A549 (cell line): ENCODE measurements at regions not wholly inside any gene's neighbourhood (a gene's known extent, or its start where the extent isn't known, plus 50 kb on each side); places are given as distances from the start of the nearest gene placed in this dataset.

ENCODE experiments used
- ATAC-seq, 2 experiments: fragments of 200-7000 bp in 1 of 2; fragments of >200 bp in 1 of 2; cut with Nextera tagmentation in 1 of 2; cut with Tn5 transposase in 1 of 2; 3 replicates each; pipeline versions ENCODE4 v1.8.0 to v1.9.1; 2018 to 2020; ENCODE audit warnings: mild to moderate bottlenecking in 1 of 2, moderate library complexity in 1 of 2
- CTCF ChIA-PET: fragments of 300-600 bp; sonication (Branson Sonifier 250); formaldehyde crosslinking; extraction: SDS; loops from one replicate; lab custom pipeline; 2021; ENCODE audit warnings: antibody characterized with exemption, inconsistent platforms; lab: Yijun Ruan, JAX
- POLR2A ChIA-PET: fragments of 350-600 bp; formaldehyde crosslinking; extraction: SDS; loops from one replicate; lab custom pipeline; 2021; ENCODE audit warnings: antibody characterized with exemption, inconsistent platforms; lab: Yijun Ruan, JAX
- DNase-seq, 2 experiments: peaks; one replicate each; pipeline versions ENCODE4 v3.0.0 to v3.0.0-alpha.2; 2011 to 2016; ENCODE audit warnings: low read depth in 1 of 2, low spot score in 1 of 2
- FAIRE-seq: peaks from 2 replicates; lab custom pipeline; 2011; peaks lifted over from hg19 to GRCh38; lab: Jason Lieb, UNC
- H3K27ac ChIP-seq, 2 experiments: fragments of >200 bp; sonication (Bioruptor Twin); formaldehyde crosslinking; 3 replicates each; pipeline ENCODE4 v1.5.1; 2016 to 2017
- H3K4me1 ChIP-seq: fragments of >200 bp; sonication (Bioruptor Twin); formaldehyde crosslinking; 3 replicates; pipeline ENCODE4 v1.6.1; 2016
- H3K4me2 ChIP-seq: fragments of >200 bp; sonication (Bioruptor Twin); formaldehyde crosslinking; 3 replicates; pipeline ENCODE4 v1.6.1; 2016
- H3K4me3 ChIP-seq: fragments of >200 bp; sonication (Bioruptor Twin); formaldehyde crosslinking; 3 replicates; pipeline ENCODE4 v1.5.1; 2016
- H3K9me3 ChIP-seq: fragments of >200 bp; sonication (Bioruptor Twin); formaldehyde crosslinking; 3 replicates; pipeline ENCODE4 v1.6.1; 2016
- CBX8 ChIP-seq: fragments of 200-600 bp; sonication (generic); IDR thresholded peaks from 2 replicates; pipeline ENCODE4 v1.6.1; 2016
- CHD2 ChIP-seq: fragments of 150-350 bp; IDR thresholded peaks from 2 replicates; pipeline ENCODE4 v1.6.1; 2014; ENCODE audit warnings: low read length; ENCODE audit not compliant: partially characterized antibody
- EP300 ChIP-seq, 2 experiments: fragments of >200 bp; sonication (Bioruptor Twin); formaldehyde crosslinking; IDR thresholded peaks; 2 replicates in 1 of 2; 3 replicates in 1 of 2; pipeline ENCODE4 v1.6.1; 2016 to 2017
- ESRRA ChIP-seq: fragments of 150-350 bp; IDR thresholded peaks from 2 replicates; pipeline ENCODE4 v1.6.1; 2014; ENCODE audit warnings: mild to moderate bottlenecking, low read length, borderline replicate concordance
- FOSB ChIP-seq: fragments of 250-450 bp; sonication (Bioruptor Pico); IDR thresholded peaks from 2 replicates; pipeline ENCODE4 v1.5.0; 2020; ENCODE audit warnings: mild to moderate bottlenecking, moderate library complexity
- FOSL2 ChIP-seq, 2 experiments: fragments of 450-650 bp in 1 of 2; fragments of >200 bp in 1 of 2; sonication (Bioruptor Twin) in 1 of 2; formaldehyde crosslinking; IDR thresholded peaks; 2 replicates each; pipeline versions ENCODE4 v1.5.0 to v1.6.1; 2016 to 2020; ENCODE audit warnings: mild to moderate bottlenecking in 1 of 2, moderate library complexity in 1 of 2
- GATA3 ChIP-seq: IDR thresholded peaks from 2 replicates; pipeline ENCODE4 v1.6.1; 2012; ENCODE audit warnings: borderline replicate concordance
- HMGXB4 ChIP-seq: fragments of 250-450 bp; sonication (Bioruptor Pico); IDR thresholded peaks from 2 replicates; pipeline ENCODE4 v1.5.0; 2021; ENCODE audit warnings: mild to moderate bottlenecking, moderate library complexity, borderline replicate concordance
- MAFK ChIP-seq: fragments of 450-650 bp; IDR thresholded peaks from 2 replicates; pipeline ENCODE4 v1.6.1; 2014; ENCODE audit not compliant: partially characterized antibody
- MYC ChIP-seq: IDR thresholded peaks from 2 replicates; pipeline ENCODE4 v1.6.1; 2012; ENCODE audit warnings: mild to moderate bottlenecking, inconsistent platforms, low read length, improper control_type of control experiment, borderline replicate concordance
- NFE2L2 ChIP-seq: fragments of 150-350 bp; conservative IDR thresholded peaks from 2 replicates; pipeline ENCODE4 v1.6.1; 2014; ENCODE audit warnings: low read length
- POLR2A ChIP-seq: IDR thresholded peaks from 2 replicates; pipeline ENCODE4 v1.6.1; 2012; ENCODE audit warnings: mild to moderate bottlenecking, low read length
- RAD21 ChIP-seq, 2 experiments: fragments of >200 bp in 1 of 2; sonication (Bioruptor Twin) in 1 of 2; formaldehyde crosslinking in 1 of 2; IDR thresholded peaks in 1 of 2; conservative IDR thresholded peaks in 1 of 2; 2 replicates in 1 of 2; 3 replicates in 1 of 2; pipeline ENCODE4 v1.6.1; 2012 to 2018; ENCODE audit warnings: inconsistent platforms in 1 of 2
- RARB ChIP-seq: fragments of 250-450 bp; sonication (Bioruptor Pico); IDR thresholded peaks from 2 replicates; pipeline ENCODE4 v1.8.0; 2021; ENCODE audit warnings: mild to moderate bottlenecking, moderate library complexity
- TFCP2L1 ChIP-seq: fragments of 250-450 bp; sonication (Bioruptor Pico); IDR thresholded peaks from 2 replicates; pipeline ENCODE4 v1.5.0; 2021; ENCODE audit warnings: mild to moderate bottlenecking
- TP53 ChIP-seq: fragments of 250-450 bp; sonication (Bioruptor Pico); IDR thresholded peaks from 2 replicates; pipeline ENCODE4 v1.5.0; 2021; ENCODE audit warnings: mild to moderate bottlenecking, moderate library complexity
- ZNF302 ChIP-seq: fragments of 250-450 bp; sonication (Bioruptor Pico); IDR thresholded peaks from 2 replicates; pipeline ENCODE4 v1.9.0; 2021; ENCODE audit warnings: inconsistent platforms, mild to moderate bottlenecking, moderate library complexity
- WGBS: methylation state at CpG from one replicate; pipeline ENCODE4 v1.1.6; 2017; ENCODE audit errors: missing lambda C conversion rate; 5-methylcytosine and 5-hydroxymethylcytosine counted together
- TF ChIP-seq, protein P1 (sequence below): fragments of 450-650 bp; IDR thresholded peaks from 2 replicates; pipeline ENCODE4 v1.6.1; 2014; ENCODE audit warnings: antibody characterized with exemption
- TF ChIP-seq, protein P2 (sequence below): fragments of 150-350 bp; IDR thresholded peaks from 2 replicates; pipeline ENCODE4 v1.6.1; 2014; ENCODE audit warnings: low read depth, mild to moderate bottlenecking, low read length

DNA sequence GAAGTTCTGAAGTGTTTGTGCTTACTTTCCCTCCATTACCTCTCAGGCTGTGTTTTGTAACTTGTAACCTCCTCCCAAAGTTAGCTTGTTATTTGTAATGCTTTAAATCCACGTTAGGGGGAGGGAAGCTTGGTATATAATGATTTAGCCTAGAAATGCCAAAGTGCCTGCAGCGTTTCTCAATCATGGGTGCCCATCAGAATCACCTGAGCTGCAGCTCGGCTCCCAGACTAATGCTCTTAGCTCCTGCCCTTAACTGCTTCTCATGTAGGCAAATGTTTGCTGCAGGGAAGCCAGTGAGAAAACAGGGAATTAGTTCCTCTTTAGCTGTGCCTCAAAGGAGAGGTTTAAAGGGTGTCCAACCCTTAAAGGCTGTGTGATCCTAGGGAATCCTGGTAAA, 219.2 kb upstream of the NAALADL2 start:
- ChIA-PET POLR2A (no interaction called here), CTCF (no interaction called here)
- DNase-seq (no peak), FAIRE-seq (no peak), ATAC-seq (no peak)
- no peaks in the 10 kb centered on the region for H3K9me3 ChIP-seq
- no peak overlapping the region for H3K4me2 ChIP-seq
- no peak for TF ChIP-seq HMGXB4 (CRISPR knock-in tag)
- H3K4me1 ChIP-seq = no peaks in the 10 kb centered on the region
- H3K27ac ChIP-seq = no peak overlapping the region
- H3K4me3 ChIP-seq = no peak overlapping the region
- WGBS = 31% methylated on average over 3 of the region's 3 CpGs

DNA sequence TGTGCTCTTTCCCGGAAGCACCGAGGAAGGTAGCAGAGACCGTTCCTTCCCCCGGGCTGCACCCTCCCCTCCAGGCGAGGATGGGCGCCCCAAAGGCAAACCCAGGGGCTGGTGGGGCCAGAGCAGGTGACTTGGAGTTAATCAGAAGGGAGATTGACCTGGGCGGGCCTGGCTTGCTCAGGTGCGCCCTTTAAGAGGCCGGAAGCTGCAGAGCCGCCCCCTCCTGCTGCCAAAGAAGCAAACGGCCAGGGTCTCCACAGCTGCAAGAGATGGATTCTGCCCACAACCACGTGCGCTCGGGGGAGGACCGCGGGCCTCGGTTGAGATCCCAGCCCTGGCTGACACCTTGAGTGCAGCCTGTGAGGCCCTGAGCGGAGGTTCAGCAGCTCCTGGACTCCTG, 218.2 kb upstream of the NAALADL2 start:
- ATAC-seq = no peak
- no peaks in the 10 kb centered on the region for H3K9me3 ChIP-seq
- WGBS = 49% methylated on average over 7 of the region's 18 CpGs
- no peak for DNase-seq
- no peak overlapping the region for H3K27ac ChIP-seq
- CTCF ChIA-PET = no interaction called here
- TF ChIP-seq TP53 (no peak), GATA3 (no peak), ESRRA (no peak), MAFK (no peak), EP300 (IDR thresholded peaks at IDR 0.05) (no peak), CBX8 (no peak), NFE2L2 (no peak), TFCP2L1 (CRISPR knock-in tag) (no peak), ZNF302 (CRISPR knock-in tag) (no peak), MYC (no peak), HMGXB4 (CRISPR knock-in tag) (no peak), RARB (CRISPR knock-in tag) (no peak), CHD2 (no peak), FOSB (CRISPR knock-in tag) (no peak)
- TF ChIP-seq, protein P1, sequence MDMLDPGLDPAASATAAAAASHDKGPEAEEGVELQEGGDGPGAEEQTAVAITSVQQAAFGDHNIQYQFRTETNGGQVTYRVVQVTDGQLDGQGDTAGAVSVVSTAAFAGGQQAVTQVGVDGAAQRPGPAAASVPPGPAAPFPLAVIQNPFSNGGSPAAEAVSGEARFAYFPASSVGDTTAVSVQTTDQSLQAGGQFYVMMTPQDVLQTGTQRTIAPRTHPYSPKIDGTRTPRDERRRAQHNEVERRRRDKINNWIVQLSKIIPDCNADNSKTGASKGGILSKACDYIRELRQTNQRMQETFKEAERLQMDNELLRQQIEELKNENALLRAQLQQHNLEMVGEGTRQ = no peak
- TF ChIP-seq, all 56 proteins: peak for 0
- Histone ChIP-seq H3K4me3 (no peak overlapping the region), H3K4me2 (no peak overlapping the region), H3K4me1 (no peaks in the 10 kb centered on the region)
- POLR2A ChIA-PET = no interaction called here
- FAIRE-seq = no peak

- ATAC-seq = no peak
- no peak overlapping the region for H3K4me2 ChIP-seq
- no peak for DNase-seq
- H3K4me3 ChIP-seq = no peak overlapping the region
- no peaks in the 10 kb centered on the region for H3K4me1 ChIP-seq
- ChIA-PET POLR2A (no interaction called here), CTCF (no interaction called here)
- FAIRE-seq = no peak
- TF ChIP-seq POLR2A (no peak), FOSL2 (IDR thresholded peaks at IDR 0.05) (no peak), FOSL2 (CRISPR knock-in tag; IDR thresholded peaks at IDR 0.05) (no peak), ZNF302 (CRISPR knock-in tag) (no peak)
- no peak overlapping the region for H3K27ac ChIP-seq
- H3K9me3 ChIP-seq = no peaks in the 10 kb centered on the region
These were observed 214.8 kb upstream of the NAALADL2 start for GRCh38 chr3:174644287-174644686.

DNA sequence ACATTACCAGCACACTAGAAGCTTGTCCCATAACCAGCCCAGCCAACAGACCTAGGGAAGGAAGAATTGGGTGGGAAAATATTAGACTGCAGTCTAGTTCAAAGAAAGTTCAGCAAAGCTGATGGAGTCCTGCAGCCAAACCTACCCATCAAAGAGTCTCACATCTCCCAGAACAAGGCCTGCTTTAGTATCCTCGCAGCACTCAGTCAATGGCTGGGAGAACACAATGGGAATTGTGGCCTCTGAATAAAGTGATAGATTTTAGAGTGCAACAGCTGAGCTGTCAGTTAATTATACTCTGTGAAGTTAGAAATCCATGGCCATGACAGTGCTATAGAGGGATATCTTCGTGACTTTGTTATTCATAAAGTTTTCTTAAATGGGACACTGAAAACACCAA, 207.2 kb upstream of the NAALADL2 start:
- ATAC-seq (no peak), FAIRE-seq (no peak), DNase-seq (no peak)
- no peaks in the 10 kb centered on the region for H3K9me3 ChIP-seq
- no peaks in the 10 kb centered on the region for H3K4me1 ChIP-seq
- no peak overlapping the region for H3K27ac ChIP-seq
- ChIA-PET POLR2A (no interaction called here), CTCF (no interaction called here)
- no peak overlapping the region for H3K4me3 ChIP-seq
- WGBS = 33% methylated on average over 2 of the region's 2 CpGs
- TF ChIP-seq, protein P2, sequence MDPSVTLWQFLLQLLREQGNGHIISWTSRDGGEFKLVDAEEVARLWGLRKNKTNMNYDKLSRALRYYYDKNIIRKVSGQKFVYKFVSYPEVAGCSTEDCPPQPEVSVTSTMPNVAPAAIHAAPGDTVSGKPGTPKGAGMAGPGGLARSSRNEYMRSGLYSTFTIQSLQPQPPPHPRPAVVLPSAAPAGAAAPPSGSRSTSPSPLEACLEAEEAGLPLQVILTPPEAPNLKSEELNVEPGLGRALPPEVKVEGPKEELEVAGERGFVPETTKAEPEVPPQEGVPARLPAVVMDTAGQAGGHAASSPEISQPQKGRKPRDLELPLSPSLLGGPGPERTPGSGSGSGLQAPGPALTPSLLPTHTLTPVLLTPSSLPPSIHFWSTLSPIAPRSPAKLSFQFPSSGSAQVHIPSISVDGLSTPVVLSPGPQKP = no peak
- TF ChIP-seq RAD21 (conservative IDR thresholded peaks at IDR 0.05 in 1 of 2, IDR thresholded peaks at IDR 0.05 in 1 of 2) = no peak
- no peak overlapping the region for H3K4me2 ChIP-seq
